Right forelimb (tissue), 1 donor: ENCODE measurements at regions not wholly inside any gene's neighbourhood (a gene's known extent, or its start where the extent isn't known, plus 50 kb on each side); places are given as distances from the start of the nearest gene placed in this dataset.

Source experiments
- DNase-seq: peaks from one replicate; pipeline ENCODE4 v3.0.0-alpha.2; 2018

DNA sequence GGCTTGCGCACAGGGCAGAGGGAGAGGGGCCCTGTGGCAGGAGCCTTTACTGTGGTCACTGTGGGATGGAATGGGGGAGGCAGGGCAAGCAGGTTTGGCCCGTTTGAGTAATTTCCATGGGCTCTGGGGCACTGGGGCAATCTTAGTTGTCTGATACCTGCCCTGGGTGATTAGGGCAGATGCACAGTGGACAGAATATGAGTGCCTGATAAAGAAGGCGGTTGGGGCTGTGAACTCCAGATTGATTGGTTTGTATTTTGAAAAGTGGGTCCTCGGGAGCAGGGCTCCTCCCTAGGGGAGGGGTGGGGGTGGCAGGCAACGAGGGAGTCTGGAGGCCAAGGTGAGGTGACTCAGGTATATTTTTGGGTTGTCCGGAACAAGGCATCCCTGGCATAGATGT lies 247.5 kb downstream of the NSG2 start:
- no peak for DNase-seq

DNA sequence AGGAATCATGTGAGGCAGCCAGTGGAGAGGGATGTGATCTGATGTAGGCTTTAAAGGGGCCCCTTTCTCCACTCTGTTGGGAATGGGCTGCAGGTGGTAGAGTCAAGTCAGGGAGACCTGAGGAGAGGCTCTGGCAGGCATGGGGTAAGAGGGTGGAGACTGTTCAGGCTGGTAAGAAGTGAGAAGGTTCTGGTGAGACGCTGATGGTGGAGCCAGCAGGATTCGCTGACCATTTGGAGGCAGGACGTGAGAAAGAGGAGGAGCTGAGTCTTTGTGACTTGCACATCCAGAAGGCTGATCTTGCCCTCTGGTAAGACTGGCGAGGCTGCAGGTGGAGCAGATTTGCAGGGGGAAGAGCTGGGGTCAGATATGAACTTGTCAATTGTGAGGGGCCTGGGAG lies 248.0 kb downstream of the NSG2 start:
- no peak for DNase-seq

DNA sequence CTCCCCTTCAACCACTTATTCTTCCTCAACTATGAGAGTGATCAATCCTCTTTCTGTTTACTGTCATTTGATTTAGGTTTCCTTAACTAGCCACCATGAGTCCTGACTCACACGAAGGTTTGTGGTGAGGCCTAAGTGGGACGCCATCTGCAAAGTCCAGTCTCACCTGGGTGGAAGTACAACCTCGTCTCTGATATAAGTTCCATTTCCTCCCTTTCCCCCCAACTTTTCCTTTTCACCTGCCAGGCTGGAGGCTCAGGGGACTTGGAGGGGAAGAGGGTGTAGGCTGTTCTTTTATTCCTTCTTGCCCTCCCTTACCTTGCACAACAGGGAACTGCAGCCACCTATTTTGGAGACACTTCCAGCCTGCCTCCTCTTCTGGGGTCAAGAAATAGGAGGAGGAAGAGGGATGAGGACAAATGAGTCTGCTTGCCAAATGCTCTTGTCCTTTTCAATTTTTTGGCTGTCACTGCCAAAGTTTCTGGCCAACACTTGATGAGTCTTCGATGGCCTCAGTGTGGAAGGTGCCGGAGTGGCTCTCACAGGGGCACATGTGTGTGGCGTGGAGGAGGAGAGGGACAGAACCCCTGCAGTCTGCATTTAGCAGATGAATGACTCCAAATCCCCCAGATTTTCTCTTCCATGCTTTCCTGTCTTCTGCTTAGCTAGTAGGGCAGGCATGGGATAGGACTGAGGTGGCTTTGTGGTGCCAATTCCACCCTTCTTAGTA lies 249.6 kb downstream of the NSG2 start:
- DNase-seq, result no peak

DNA sequence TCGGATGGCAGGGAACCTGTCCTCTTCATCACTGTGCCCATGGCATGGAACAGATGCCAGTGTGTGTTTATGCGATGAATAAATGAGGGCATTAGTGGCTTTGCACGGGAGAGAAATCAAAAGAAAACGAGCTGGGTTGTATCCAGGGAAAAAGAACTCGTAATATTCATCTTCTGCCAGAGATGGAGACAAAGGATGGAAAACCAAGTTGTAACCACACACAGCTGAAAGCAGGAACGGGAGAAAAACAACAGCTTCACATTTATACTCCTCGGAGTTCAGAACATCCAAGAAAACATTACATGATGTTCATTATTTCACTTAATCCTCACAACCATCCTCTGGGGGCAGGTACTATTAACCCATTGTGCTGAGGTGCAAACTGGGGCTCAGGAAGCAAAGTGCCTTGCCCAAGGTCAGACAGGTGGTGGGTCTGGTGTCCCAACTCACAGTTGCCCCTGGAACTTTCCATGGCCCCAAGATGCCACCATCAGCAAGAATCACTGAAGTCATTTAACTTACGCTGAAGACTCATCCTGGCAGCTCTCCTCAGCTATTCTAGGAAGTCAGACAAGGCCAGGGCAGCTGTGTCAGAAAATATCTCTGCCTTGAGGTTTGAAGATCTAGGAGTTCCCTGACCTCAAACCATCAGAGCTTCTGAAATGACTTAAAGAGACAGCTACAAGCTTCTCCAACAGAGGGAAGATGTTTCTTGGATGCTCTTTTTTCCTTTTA lies 250.4 kb downstream of the NSG2 start:
- no peak for DNase-seq

DNA sequence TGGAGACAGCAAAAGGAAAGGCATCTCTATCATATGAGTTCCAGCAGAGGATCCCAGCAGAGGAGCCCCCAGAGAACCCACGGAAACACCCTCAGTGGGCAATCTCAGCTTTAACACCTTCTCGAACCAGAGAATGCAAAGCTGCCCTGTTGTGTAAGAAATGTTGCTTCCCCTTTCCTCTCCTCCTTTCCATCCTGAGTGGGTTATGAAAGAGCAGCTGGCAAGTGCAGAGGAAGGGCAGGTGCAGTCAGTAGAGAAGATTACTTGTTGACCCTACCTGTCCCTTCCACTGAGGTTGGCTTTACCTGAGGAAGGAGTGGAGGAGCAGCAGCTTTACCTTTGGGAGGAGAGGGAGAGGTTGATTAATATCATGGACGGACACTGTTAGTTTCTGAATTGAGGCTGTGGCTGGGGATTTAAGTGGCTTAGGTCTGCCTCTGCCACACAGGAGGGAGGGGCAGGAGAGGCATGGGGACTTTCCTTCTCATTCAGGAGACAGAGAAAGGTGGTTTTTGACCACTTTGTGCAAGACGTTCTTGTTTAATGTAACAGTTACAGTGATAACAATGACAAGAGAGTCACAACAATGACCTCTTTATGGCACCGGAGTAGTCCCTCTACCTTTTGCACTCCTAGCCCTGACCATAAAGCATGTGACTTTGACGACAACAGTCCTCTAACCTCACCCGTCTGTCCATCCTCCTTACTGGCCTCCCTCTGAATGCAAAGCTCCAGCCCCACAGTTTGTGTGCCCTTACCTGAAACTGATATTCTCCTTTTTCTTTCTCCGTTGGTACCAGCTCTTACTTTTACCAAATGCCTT lies 254.8 kb downstream of the NSG2 start:
- DNase-seq, result no peak

DNA sequence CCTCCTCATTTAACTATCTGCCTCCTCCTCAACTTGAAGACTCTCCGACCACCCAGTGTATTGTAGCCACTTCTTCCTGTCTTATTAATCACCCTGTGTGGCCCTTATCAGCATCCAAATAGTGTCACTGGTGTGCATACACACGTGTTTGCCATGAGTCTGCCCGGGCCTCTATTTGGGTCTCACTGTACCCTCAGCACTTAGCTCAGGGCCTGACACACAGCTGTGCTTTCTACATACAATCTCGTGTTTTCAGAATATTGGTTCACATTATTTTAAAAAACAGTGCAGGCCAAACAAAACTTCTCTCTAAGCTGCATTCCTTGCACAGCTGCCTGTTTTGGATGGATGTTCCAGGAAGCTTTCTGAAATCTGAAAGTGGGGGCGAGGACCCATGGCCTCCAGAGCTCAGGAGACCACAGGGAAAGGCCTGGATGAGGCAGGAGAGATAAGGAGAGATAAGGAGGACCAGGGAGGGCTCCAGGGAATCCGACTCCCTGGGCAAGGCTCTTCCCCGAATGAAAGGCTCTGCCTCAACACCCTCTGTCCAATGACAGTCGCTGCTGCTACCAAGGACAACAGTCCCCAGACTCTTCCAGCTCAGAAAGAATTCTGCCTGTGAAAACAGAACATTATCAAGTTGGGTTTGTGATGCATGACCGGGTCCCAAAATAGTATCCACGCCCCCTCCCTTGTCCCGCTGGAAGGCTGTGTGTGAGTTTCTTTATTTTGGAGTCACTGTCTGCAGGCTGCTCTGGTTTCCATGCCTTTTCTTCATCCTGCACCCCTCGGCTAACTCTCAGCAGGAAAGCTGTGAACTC lies 255.6 kb downstream of the NSG2 start:
- DNase-seq, result no peak

DNA sequence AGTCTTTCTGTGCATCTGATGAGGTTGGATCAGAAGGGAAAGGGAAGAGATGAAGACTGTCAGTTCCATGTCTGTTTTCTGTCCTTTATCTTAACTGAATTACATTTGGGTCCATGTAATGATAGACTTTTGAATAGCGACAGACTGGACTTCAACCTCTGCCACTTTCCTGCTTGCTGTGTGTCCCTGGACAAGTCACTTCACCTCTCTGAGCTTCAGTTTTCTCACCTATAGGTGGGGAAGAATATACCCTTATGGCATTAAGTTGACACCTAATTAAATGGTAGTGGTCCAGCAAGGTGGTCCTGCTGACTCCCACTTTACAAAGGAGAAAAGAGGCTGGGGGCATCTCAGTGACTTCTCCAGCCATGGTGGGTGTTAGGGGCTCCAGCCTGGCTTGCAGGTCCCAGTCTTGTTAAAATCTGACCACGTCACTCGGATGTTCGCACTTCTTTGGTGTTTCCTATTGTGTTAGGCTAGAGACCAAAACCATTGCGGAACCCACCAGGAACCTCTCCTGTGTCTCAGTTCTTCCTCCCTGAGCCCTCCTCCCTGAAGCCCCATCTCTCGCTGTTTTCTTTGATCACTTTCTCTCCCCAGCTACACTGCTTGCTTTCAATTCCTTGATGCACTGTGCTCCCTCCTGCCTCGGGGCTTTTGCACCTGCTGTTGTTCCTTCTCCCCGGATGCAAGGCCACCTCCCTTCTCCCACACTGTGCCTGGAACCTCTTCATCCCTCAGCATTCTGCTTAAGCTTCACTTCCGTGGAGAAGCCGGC lies 256.5 kb downstream of the NSG2 start:
- no peak for DNase-seq

DNA sequence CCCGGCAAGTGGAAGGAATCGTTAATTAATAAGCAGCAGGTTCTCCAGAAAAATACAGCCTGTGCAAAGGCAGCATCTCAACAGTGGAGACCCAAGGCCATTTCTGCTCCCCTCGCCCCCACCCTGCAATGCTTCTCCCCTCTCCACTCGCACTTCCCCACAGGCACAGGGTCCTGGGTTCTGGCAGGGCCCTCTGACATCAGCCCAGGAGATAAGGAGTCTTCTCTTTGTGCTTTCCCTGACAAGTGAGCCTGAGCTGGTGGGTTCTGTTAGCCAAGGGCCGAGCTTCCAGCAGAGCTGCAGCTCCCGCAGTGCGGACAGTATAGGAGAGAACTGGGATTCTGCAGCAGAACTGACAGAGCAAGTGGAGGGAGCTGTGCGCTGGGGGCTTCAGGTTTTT lies 257.5 kb downstream of the NSG2 start:
- no peak for DNase-seq

DNA sequence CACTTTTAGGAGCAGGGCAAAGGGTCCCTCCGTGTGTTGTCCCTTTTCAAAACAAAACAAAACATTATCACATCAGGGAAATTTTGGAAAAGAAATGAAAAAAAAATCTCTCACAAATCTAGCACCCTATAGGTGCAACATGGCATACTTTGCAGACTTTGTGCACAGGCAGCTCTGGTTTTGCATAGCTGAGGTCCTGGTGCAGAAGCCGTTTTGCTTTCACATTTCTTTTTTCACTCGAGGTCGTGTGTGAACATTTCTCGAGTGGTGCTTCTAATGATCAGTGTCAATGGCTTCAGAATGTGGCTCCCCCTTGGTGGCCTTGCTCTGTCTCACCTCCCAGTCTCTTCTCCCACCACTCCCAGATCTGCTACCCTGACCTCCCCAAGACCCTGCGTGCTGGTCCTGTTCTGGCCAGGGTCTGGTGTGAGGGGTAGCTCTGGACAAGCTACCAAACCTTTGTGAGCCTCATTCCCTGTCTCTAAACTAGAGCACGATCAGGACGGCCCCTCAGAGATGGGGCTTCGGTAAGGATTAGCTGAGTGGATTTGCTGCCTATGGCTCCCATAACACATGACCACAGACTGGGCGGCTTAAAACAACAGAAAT lies 258.0 kb downstream of the NSG2 start:
- DNase-seq, result no peak

DNA sequence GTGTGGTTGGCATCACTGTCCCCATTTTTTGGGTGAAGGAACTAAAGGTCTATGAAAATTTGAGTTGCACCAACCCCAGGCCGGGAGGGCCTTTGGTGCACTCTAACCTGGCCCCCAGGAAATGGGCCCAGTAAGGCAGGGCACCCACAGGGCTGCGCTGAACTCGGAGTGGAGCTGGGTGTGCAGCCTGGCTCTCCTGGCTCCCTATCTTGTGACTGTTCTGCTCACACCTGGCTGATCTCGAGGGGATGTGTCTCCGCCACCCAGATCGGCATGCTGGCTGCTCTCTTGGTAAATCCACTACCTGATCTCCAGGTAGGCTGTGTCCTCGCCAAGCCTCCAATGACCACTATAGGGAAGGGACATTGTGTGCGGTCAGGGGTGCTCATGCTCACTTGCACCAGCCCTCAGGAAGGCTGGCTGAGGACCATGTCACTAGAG lies 259.8 kb downstream of the NSG2 start:
- DNase-seq, result no peak

DNA sequence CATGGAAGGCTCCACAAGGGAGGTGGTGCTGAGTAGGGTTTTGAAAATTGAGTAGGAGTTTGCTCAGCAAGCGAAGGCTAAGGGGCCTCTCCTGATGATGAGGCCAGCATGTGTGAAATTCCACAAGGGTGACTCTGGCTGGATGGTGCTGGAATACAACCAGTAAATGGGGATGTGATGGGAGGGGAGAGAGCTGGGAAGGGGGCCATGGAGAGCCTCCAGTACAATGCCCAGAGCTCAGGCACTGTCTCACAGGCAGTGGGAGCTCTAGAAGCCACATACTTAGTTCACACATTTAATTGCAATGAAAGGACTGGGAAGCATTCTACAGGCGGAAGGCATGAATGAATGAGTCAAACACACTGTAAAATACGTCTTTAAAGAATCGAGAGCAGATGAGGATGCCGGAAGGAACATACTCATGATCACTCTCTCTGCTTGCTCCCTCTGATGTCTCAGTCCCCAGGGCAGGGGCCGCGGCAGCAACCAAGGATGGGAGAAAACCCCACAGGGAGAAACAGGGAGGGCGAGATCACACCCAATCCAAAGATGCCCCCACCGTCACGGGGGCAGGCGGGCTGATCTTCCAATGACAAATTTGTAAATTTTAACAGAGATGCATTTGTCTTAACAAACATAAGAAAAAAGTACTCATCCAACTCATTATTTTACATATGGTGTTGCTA lies 261.0 kb downstream of the NSG2 start:
- no peak for DNase-seq

DNA sequence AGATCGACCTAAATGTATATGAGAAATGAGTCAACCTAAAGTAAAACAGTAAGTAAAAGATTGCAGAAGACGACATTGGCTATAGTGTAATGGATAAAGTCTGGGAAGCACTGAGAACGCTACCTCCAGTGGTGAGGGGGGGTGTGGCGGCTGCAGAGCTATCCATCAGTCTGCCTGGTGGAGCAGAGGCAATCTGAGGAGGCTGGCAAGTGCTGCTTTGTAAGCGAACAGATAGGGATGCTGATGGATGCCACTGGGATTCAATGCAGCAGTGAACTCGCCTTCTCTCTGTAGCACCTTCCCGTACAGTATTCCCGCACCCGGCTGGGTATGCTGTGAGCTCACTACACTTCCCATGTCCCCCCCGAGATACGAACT lies 261.5 kb downstream of the NSG2 start:
- no peak for DNase-seq

DNA sequence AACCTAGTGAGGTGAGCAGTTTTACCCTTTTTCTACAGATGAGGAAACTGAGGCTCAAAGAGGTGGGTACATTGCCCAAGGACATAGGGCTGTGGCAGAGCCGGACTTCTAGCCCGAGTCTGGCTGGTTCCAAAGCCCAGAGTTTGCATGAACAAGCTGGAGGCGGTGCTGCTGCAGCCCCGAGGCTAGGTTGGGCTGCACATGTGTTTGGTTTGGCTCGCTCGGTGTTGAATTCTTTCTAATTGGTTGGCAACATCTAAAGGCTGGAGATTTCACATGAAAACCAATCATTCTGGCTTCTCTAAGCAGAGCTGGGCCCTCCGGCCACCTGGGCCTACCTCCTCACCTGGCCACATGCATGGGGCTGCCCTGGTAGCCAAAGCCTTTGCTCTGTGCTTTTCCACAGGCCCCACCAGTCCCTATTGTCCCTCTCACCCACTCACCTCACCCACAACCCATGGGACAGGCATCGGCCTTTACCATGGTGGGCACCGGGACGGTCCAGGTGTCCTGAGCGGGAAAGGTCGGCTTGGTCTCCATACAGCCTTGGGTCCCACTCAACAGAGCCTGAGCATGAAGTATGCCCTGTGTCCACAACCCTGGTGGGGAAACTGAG lies 262.3 kb downstream of the NSG2 start:
- DNase-seq, result no peak

DNA sequence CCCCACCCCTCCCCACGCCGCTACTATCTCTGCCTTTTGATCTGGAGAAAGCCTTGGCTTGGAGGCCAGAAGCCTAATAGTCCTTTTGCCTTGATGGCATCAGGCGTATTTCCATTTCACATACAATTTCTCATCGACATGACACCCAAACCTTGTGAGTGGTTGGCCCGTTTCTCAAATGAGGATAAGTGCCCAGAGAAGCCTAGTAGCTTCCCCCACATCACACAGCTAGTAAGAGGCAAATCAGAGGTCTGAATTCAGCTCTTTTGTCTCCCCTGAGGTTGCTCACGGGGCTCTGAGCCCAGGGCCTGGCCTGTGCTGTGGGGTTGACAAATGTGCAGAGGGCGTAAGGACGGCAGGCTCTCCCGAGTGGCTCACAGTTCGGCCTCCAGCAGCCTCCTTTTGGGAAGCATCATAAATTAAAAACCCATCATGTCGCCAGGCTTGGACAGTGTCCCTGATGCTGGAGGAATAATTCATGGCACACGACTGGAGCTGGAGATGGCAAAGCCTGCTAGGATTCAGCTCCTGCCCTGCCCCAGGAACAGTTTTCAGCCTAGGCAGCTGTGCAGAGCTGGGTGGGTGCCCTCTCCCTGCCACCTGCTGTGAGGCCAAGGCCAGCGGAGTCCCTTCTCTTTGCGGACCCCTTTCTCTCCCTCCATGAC lies 263.8 kb downstream of the NSG2 start:
- DNase-seq, result no peak

DNA sequence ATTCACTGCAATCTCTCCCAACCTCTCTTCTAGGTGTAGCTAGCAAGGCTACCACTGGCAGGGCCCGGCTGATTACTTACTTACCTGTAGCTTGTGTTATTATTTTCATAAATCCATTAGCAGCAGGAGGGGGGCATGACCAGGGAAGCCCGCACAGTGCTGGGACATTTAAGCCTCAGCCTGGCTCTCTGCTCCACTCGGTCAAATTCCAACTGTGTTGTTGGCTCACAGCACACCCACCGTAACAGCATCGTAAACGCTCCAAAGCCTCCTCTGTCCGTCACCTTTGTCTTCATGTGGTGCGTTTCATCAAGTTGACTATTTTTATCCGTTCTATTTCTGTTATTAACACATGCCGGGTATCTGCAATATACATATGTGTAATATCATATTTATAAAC lies 264.7 kb downstream of the NSG2 start:
- no peak for DNase-seq

DNA sequence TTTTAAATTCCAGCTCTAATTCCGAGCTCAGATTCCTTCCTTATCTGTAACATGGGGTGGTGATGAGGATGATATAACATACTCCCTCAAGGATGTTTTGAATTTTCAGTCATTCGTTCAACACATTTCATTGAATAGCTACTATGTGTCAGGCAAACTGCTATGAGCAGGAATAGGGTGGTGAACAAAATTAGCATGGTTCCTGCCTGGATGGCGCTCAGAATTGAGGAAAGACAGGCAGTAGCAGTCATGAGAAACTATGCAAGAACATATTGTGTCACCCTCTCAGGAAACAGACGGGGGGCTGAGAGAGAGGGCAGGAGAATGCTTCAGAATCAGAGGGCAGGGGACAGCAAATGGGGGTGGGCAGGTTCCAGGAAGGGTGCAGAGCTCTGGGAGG lies 265.2 kb downstream of the NSG2 start:
- DNase-seq, result no peak

DNA sequence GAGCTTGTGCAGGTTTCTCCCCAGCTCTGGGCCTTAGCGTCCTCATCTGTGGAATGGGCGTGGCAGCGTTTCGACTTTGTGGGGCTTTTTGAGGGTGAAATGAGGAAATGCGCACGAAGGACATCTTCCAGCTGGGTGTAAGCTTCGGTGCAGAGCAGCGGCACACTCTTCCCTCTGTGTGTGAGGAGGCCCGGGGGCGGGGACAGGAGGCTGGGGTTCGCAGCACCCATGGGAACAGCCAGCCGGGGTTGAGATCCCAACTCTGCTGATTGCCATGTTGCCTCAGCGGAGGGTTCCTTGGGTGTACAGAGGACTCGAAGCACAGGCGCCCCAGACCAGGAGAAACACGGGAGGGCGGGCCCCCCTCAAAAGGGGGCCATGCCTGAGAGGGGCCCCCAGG lies 265.6 kb downstream of the NSG2 start:
- no peak for DNase-seq

DNA sequence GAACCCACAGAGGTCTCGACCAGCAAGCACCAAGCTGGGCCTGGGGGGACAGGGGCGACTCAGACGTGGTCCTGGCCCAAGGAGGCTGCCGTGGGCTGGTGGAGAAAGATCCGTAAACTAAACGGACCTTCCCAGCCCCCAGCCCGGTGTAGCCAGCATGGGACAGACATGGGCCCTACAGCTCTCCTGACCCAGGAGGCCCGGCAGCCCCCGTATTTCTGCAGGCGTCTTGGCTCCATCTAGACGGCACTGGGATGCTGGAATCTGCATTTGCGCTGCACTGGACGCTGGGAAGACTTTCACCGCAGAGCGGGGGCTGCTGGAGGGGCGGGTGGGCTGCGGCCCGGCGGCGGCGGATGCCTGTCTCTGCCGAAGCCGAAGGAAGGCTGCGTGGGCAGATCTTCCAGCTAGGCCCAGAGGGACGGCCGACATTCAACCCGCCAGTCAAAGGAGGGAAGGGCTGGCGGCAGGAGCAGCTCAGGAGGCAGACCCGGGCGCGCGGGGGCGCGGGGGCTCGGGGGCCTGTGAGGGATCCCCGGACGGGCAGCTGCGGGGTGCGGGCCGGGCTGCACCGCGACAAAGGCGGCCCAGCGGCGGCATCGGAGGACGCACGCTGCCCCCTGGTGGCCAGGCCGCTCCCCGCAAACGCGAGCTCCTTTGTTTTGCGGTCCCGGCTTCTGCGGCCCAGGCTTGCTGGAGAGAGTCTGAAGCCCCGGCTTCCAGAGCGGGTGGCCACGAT lies 266.2 kb downstream of the NSG2 start:
- DNase-seq, result peak; percentile 87

DNA sequence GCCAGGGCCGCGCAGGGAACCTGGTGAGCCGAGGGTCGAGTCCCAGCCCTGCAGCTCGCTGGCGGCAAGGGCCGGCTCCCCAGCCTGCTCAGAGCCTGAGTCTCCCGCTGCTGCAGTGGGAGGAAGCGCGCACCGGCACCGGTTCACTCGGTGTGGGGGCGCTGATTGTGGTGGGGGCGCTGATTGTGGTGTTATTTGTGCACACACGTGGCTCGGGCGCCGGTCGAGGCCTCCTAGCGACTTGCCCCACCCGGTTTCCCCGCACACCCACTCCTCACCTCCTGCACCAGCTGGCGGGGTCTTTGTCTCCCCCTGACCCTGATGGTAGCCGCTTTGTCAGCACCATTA lies 266.7 kb downstream of the NSG2 start:
- no peak for DNase-seq
